ENCODE measurements at regions not wholly inside any gene's neighbourhood (a gene's known extent, or its start where the extent isn't known, plus 50 kb on each side); places are given as distances from the start of the nearest gene placed in this dataset.

DNA sequence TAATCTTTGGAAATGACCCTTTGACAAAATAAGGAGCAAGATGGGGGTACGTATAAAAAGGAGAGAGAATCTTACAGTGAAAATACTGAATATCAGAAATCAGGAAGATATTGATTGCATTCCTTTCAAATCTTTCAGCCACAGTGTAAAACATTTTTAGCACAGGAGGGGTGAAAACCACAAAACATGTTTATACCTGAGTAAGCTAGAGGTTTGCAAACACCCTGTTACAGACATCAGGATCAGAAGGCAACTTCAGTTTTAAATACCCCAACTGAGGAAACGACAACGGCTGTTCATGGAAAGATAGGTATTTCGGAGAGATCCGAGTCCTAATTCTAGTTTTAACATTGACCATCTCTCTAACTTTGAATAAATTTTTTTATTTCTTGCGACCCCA is 69.1 kb upstream of the ITGB1 start:
- no peak for TF ChIP-seq CTCF (IDR thresholded peaks at IDR 0.05)
- TF ChIP-seq POLR2A (IDR thresholded peaks at IDR 0.05) = no peak

Data from prostate gland (tissue), 2 donors.